Body of pancreas (tissue), 4 donors: ENCODE measurements at regions not wholly inside any gene's neighbourhood (a gene's known extent, or its start where the extent isn't known, plus 50 kb on each side); places are given as distances from the start of the nearest gene placed in this dataset.

Experiments used
- ATAC-seq: fragments of 150-250 bp; one replicate; pipeline ENCODE4 v1.9.1; 2016
- DNase-seq, 4 donors: peaks; one replicate each; pipeline ENCODE4 v3.0.0-alpha.2; 2019
- H3K27ac ChIP-seq, 4 donors: fragments of 200-600 bp; sonication (generic); 1 replicate in 3 of 4; 2 replicates in 1 of 4; pipeline versions ENCODE4 v1.5.1 to v1.6.1; 2016 to 2019; ENCODE audit warnings: mild to moderate bottlenecking in 1 of 4, mixed read lengths in 1 of 4, moderate library complexity in 1 of 4
- H3K27me3 ChIP-seq, 2 donors: fragments of 200-600 bp; sonication (generic); one replicate each; pipeline ENCODE4 v1.6.0; 2016; ENCODE audit warnings: mild to moderate bottlenecking in 1 of 2
- H3K36me3 ChIP-seq, 2 donors: fragments of 200-600 bp; sonication (generic); replicated peaks in 1 of 2; 2 replicates each; pipeline ENCODE4 v1.5.1; 2016; ENCODE audit warnings: low read depth in 2 of 2; ENCODE audit not compliant: insufficient read depth in 1 of 2
- H3K4me1 ChIP-seq: fragments of 200-600 bp; sonication (generic); one replicate; pipeline ENCODE4 v1.6.0; 2016
- H3K4me3 ChIP-seq, 2 donors: fragments of 200-600 bp; sonication (generic); 1 replicate in 1 of 2; 2 replicates in 1 of 2; pipeline ENCODE4 v1.5.1; 2016 to 2019
- H3K9me3 ChIP-seq, 3 donors: fragments of 200-600 bp; sonication (generic); 1 replicate in 2 of 3; 2 replicates in 1 of 3; pipeline ENCODE4 v1.5.1; 2016
- POLR2A ChIP-seq, 3 donors: fragments of 450-650 bp; IDR thresholded peaks; one replicate each; pipeline ENCODE4 v1.6.1; 2016; ENCODE audit warnings: antibody characterized with exemption in 3 of 3, mild to moderate bottlenecking in 2 of 3
- WGBS, 2 donors: methylation state at CpG; one replicate each; pipeline ENCODE4 v1.1.5; 2017; 5-methylcytosine and 5-hydroxymethylcytosine counted together
- intact Hi-C: fragments of 100-400 bp; cut with DNase I; formaldehyde crosslinking; loops from one replicate; pipeline ENCODE4 v1.15.1; 2023
- TF ChIP-seq, protein P1 (sequence below), 7 experiments: fragments of 450-650 bp in 4 of 7; fragments of 200-600 bp in 3 of 7; sonication (generic) in 3 of 7; IDR thresholded peaks; one replicate each; pipeline ENCODE4 v1.5.1; 2016 to 2019; ENCODE audit warnings: antibody characterized with exemption in 7 of 7

GRCh38 chr2:37493425-37493824, 149.0 kb downstream of the QPCT start:
- 88 to 94% methylated on average over 3 of the region's 3 CpGs for WGBS, 2 donors
- ATAC-seq (no peak), DNase-seq (no peak)
- Histone ChIP-seq H3K27me3 (no peaks in the 10 kb centered on the region), H3K27ac (no peak overlapping the region), H3K36me3 (no peaks in the 10 kb centered on the region), H3K9me3 (no peaks in the 10 kb centered on the region), H3K4me3 (no peak overlapping the region), H3K4me1 (no peaks in the 10 kb centered on the region)
- TF ChIP-seq, protein P1, sequence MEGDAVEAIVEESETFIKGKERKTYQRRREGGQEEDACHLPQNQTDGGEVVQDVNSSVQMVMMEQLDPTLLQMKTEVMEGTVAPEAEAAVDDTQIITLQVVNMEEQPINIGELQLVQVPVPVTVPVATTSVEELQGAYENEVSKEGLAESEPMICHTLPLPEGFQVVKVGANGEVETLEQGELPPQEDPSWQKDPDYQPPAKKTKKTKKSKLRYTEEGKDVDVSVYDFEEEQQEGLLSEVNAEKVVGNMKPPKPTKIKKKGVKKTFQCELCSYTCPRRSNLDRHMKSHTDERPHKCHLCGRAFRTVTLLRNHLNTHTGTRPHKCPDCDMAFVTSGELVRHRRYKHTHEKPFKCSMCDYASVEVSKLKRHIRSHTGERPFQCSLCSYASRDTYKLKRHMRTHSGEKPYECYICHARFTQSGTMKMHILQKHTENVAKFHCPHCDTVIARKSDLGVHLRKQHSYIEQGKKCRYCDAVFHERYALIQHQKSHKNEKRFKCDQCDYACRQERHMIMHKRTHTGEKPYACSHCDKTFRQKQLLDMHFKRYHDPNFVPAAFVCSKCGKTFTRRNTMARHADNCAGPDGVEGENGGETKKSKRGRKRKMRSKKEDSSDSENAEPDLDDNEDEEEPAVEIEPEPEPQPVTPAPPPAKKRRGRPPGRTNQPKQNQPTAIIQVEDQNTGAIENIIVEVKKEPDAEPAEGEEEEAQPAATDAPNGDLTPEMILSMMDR (IDR thresholded peaks at IDR 0.05) = no peak
- no peak for TF ChIP-seq POLR2A (IDR thresholded peaks at IDR 0.05)
- intact Hi-C loops = no loop called here

DNA sequence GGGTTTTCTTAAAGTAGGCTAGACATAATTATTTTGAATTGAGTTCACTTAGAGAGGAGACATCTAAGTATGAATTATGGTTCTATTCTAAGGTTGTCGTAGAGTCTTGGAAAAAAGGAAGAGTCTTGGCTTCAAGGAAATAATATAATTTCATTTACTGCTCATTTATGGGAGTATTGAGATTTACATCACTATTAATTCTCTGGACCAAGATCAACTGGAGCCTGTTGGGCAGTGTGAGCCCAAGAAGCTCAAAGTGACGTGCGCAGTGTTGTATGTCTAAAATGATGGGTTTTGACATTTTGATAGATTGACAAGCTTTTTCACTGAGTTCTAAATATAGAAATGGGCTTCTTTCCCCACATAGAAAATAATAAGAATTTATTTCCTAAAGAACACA, 154.7 kb downstream of the QPCT start:
- Histone ChIP-seq H3K4me1 (no peaks in the 10 kb centered on the region), H3K36me3 (no peaks in the 10 kb centered on the region), H3K9me3 (no peaks in the 10 kb centered on the region), H3K27me3 (no peaks in the 10 kb centered on the region), H3K27ac (no peak overlapping the region), H3K4me3 (no peak overlapping the region)
- intact Hi-C loops = no loop called here
- no peak for ATAC-seq
- TF ChIP-seq, protein P1 (IDR thresholded peaks at IDR 0.05) = no peak
- no peak for TF ChIP-seq POLR2A (IDR thresholded peaks at IDR 0.05)
- WGBS, 2 donors = 90 to 96% methylated on average over 3 of the region's 3 CpGs
- no peak for DNase-seq

DNA sequence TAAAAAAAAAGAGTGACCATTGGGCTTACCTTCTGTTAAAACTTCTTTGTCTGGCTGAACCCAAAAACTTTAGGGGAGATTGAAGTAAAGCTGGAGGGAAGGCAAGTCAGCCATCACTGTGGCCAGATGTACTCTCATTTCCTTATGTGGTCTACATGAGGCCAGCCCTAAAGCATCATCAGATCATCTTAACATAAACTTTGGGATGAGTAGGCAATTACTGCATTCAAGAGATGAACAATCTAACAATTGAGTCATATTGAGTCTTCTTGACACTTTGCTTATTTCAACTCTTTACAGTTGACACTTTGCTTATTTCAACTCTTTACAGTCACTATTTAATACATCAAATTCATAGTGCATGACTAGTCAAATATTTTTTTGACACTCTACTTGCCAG, 155.6 kb downstream of the QPCT start:
- H3K27me3 ChIP-seq = no peaks in the 10 kb centered on the region
- no peak overlapping the region for H3K4me3 ChIP-seq
- no peaks in the 10 kb centered on the region for H3K9me3 ChIP-seq
- ATAC-seq = no peak
- H3K36me3 ChIP-seq = no peaks in the 10 kb centered on the region
- TF ChIP-seq POLR2A (IDR thresholded peaks at IDR 0.05) = no peak
- TF ChIP-seq, protein P1 (IDR thresholded peaks at IDR 0.05) = no peak
- H3K4me1 ChIP-seq = no peaks in the 10 kb centered on the region
- H3K27ac ChIP-seq = no peak overlapping the region
- no peak for DNase-seq
- intact Hi-C loops = no loop called here

DNA sequence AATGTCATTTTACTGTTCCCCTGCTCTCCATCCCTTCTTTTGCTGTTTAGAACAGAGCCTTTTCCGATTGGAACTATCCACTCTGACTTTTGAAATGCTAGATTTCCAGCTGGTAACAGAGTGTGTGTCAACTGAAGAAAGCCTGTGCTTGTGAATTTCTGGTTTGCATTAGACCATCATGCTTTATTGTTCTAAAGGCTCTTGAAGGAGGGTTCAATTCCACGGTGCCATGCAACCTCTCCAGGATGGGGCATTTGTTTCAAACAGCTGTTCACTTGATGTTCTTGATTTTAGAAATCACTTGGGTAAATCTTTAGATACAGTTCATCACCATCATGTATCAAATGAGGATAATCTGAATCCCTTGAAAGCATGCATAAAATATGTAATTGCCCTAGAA, 156.7 kb downstream of the QPCT start:
- H3K4me3 ChIP-seq = no peak overlapping the region
- H3K4me1 ChIP-seq = peaks cover under 1% of the 10 kb centered on the region
- no peaks in the 10 kb centered on the region for H3K27me3 ChIP-seq
- TF ChIP-seq, protein P1 (IDR thresholded peaks at IDR 0.05) = no peak
- no peak for TF ChIP-seq POLR2A (IDR thresholded peaks at IDR 0.05)
- DNase-seq = no peak
- no peak for ATAC-seq
- intact Hi-C loops = no loop called here
- no peak overlapping the region for H3K27ac ChIP-seq
- WGBS, 2 donors = 56 to 68% methylated on average over 2 of the region's 2 CpGs
- no peaks in the 10 kb centered on the region for H3K36me3 ChIP-seq
- no peaks in the 10 kb centered on the region for H3K9me3 ChIP-seq

DNA sequence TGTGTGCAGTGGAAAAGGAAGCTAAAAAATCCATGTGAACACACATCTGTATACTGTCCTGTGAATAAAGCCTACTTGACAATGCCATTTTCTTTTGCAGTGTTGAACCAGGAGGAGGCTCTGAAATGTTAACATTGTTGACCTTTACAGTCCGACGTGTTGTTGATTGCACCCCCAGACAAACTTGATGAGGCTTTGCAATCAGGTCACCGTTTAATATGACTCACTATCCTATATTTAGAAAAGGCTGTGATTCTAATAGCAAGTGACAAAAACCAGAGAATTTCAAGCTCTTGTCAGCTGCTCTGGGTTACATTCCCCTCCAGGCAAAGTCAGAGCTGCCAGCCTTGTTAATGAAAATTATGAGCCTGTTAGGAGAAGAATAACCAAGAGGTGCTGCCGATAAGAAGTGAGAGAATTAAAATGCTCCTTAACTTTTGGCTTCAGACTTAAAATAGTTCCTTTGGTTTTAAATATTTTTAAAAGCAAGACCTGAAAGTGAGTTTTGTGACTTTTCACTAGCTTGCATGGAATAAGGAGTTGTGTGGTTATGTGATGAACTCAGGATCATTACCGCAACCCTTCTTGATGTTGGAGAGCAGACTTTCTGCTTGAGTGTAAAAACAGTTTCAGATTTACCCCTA, 162.1 kb downstream of the QPCT start:
- Histone ChIP-seq H3K36me3 (no peaks in the 10 kb centered on the region), H3K27me3 (no peaks in the 10 kb centered on the region), H3K9me3 (no peaks in the 10 kb centered on the region), H3K27ac (no peak overlapping the region), H3K4me3 (no peak overlapping the region), H3K4me1 (peaks cover 6% of the 10 kb centered on the region)
- intact Hi-C loops = no loop called here
- DNase-seq = peak in 1 of 4 donors; percentile 2
- ATAC-seq = no peak
- TF ChIP-seq, protein P1 (IDR thresholded peaks at IDR 0.05) = no peak
- no peak for TF ChIP-seq POLR2A (IDR thresholded peaks at IDR 0.05)
- 40 to 51% methylated on average over 5 of the region's 5 CpGs for WGBS, 2 donors
